Hindlimb muscle (tissue), 1 donor: ENCODE measurements at regions not wholly inside any gene's neighbourhood (a gene's known extent, or its start where the extent isn't known, plus 50 kb on each side); places are given as distances from the start of the nearest gene placed in this dataset.

Experiments used
- DNase-seq: peaks from one replicate; pipeline ENCODE4 v3.0.0-alpha.2; 2013

DNA sequence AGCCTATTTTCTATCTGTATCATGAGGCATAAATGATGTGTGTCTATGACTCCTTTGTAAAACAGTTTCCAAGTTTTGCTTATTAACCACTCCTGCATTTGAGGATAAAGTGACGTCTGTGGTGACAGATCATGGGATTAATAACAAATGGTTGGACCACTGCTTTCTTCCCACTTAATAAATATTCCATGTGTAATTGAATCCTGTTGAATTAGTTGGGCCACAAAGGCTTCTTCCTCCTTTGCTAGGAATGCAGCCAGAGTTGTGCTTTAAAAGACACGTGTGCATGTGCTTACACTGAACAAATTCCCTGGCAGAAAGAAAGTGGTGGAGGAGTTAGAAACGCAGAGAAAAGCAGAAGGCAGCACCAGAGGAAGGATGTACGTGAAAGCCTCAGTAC is 150.2 kb downstream of the ACTBL2 start:
- peak; percentile 79 for DNase-seq

DNA sequence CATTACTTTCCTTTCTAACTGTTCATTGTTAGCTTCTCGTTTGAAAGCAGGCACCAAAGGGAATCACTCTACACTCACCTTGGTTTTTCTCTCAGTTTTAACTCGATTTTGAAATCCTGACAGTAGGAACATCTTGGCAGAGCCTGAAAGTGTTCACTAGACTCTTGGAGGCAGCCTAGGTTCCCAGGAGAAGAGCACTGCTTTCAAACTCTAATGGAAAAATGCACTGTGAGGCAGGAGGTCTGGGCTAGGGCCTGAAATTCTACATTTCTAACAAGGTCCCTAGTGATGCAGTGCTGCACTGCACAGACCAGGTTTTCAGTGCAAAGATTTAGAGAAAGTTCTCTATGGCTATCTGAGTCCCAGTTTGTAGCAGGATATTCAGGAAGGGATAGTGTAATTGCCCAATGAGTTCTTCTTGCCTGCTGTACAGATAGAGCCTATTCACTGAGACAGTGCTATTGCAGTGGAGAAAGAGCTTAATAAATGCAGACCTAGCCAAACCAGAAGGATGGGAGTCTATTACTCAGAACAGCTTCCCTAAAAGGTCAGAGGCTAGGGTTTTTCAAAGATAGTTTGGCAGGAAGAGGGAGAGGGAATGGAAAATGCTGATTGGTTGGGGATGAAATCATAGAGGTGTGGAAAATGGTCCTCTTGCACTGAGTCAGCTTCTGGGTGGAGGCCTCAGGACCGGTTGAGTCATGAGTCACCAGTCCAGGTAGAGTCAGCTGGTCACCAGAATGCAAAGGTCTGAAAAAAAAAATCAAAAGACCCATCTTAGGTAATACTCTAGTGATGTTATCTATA is 153.9 kb downstream of the GPBP1 start:
- no peak for DNase-seq

DNA sequence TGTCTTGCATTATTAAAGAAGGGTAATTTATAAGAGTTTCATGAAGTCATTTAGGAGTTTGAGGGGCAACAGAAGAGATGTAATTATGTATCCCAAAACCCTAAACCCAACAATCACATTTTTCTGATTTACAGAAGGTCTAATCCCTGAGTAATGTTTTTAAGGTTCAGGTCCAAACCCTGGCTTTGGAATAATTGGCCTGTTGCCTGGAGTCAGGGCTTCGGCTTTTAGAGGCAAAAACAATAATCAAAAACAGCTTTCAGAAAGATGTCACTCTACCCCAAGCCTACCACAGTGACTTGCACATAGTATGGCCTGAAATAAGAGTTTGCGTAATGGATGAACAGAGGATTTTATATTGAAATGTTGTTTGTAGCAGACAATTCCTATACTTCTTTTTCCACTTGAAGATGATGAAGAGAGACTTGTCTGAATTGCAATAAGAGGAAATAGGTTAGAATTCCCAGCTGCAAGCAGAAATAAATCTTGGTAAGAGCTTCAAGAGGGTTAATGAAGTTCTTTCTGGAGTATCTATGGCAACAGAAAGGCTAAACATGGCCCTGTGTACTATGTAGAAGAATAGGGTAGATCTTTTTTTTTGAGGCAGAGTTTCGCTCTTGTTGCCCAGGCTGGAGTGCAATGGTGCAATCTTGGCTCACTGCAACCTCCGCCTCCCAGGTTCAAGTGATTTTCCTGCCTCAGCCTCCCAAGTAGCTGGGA is 152.0 kb downstream of the GPBP1 start:
- DNase-seq, result no peak

DNA sequence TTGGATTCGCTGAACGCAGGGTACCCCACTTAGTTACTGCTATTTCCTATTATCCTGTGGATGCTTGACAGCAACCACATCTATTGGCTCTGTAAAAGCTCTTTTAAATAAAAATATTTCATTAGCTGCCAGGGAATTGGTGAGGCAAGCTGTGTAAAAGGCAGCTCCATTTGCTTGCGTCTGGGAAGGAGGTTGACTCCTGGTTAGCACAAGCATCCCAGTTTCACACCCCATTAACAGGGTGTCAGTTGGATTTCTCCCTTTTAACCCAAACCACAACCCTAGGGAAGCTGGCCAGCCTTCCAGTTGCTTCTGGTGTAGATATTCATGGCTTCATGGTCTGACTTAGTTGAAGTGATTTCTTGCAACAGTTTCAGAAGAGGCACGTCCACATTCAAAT is 151.0 kb downstream of the GPBP1 start:
- no peak for DNase-seq

DNA sequence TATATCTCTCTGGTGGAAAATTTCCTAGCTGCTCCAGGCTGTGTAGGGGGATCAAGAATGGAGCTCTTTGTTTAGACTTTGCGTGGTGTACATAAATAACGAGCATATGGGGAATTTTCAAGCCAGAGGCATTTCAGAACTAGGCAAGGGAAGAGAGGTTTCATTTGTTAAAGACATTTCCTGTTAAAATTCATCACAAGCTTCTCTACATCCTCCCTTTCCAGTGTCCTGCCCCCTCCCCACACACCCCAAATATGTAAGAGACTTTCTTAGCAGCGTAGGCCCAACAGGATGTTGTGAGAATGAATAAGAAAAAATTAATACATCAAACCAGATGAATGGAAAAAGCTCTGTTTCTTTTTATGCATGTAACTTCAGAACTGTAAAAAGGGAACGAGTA is 150.3 kb downstream of the GPBP1 start:
- DNase-seq, result peak; percentile 31

DNA sequence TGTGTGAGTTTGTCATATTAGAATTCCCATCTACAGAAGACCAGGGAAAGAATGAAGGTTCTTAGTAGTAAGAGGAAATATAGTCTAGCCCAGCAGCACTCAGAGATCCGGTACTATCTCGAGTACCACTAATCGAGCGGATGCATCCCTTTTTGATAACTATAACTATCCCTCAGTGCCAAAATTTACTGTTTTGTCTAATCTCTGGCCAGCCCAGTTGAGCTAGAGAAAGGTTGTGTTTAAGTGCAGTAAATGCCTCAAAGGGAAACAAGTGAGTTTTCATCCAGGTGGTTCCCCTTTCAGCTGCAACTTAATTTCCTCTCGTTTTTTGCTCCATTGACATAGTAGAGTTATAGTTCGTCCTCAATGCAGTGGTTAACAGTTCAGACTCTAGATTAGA is 146.7 kb downstream of the GPBP1 start:
- DNase-seq, result no peak

DNA sequence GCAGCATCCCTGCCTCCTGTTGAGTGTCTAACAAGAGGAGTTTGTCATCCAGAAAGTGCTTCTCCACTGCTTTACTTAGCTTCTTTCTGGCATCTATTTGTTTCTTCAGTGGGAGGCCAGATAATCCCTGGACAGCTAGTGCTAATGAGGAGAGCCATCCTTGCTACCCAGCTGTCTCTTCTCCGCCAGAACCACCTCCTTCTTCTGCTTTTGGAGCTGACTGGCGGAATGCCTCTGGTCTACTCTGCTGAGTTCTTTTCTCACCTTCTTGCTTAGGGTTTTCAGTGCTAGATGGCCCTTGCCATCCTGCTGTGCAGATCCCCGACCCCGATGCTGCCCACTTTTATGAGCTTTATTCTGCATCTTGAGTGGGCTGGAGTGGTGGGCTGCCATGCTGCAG is 145.8 kb downstream of the GPBP1 start:
- DNase-seq, result no peak

DNA sequence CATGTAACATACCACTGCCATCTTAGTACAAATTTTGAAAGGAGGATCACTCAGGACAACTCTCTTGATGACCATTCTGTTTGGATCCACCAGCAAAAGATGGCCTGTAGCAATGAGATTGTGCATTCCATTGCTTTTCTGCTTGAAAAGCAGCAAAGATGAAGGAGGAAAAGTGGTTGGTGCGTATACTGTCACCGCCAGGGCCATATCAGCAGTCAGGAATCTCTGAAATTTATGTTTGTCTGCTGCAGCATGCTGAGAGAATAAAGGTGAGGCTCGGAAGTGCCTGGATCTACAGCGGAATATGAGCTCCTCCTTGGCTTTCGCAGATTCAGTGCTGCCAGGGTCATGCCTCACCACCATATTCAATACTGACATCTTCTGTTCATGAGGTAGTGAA is 144.4 kb downstream of the GPBP1 start:
- no peak for DNase-seq

DNA sequence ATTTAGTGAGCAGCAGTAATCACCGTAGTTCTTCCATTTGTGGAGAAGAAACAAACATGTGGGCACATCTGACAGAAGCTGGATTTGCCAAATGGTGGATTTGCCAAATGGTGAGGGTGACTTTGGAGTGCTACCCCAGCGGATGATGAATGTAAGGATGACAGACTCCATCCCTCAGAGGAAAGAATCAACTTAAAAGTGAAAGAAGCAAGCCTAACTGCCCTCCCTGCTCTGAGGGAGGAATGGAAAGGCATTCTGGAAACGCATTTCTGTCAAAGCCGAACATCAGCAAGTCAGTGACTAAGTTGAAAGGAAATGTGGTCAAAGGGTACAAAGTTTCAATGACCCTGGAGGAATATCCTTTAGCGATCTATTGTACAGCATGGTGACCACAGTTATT is 143.5 kb downstream of the GPBP1 start:
- no peak for DNase-seq

DNA sequence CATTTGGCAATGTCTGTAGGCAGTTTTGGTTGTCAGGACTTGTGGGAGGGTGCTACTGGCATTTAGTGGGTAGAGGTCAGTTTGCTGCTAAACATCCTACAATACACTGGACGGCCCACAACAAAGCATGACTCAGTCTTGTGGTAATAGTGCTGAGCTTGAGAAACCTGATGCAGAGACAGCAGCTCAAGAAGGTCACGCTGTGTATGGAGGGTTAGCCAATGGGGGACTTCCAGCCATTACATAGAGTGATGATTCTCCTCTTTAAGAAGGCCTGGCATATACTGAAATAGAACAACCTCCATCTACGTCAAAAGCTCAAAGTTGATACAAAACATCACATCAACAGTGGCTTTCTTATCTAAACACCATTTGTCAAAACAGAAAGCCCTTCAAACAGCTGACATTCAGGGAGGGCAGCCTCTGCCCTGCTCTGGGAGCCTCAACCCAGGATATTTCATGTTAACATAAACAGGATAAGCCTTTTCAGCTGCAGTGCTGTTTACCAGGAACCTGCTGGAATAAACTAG is 143.0 kb downstream of the GPBP1 start:
- DNase-seq, result no peak

DNA sequence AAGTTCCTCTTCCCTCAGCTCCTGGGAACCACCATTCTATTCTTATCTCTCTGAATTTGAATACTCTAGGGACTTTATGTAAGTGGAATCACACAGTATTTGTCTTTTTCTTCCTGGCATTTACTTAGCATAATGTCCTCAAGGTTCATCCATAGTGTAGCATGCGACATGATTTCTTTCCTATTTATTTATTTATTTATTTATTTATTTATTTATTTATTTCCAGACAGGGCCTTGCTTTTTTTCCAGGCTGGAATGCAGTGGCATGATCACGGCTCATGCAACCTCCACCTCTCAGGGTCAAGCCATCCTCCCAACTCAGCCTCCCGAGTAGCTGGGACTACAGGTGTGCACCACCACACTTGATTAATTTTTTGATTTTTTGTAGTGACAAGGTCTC is 142.1 kb downstream of the GPBP1 start:
- no peak for DNase-seq
